HEK293T (cell line): ENCODE measurements at regions not wholly inside any gene's neighbourhood (a gene's known extent, or its start where the extent isn't known, plus 50 kb on each side); places are given as distances from the start of the nearest gene placed in this dataset.

Source experiments
- CTCF ChIA-PET: fragments of 350-600 bp; formaldehyde crosslinking; extraction: SDS; loops from one replicate; lab custom pipeline; 2021; ENCODE audit warnings: antibody characterized with exemption, inconsistent platforms; lab: Yijun Ruan, JAX
- POLR2A ChIA-PET: fragments of 350-600 bp; formaldehyde crosslinking; extraction: SDS; loops from one replicate; lab custom pipeline; 2020; ENCODE audit warnings: antibody characterized with exemption, inconsistent platforms; lab: Yijun Ruan, JAX
- DNase-seq: peaks from one replicate; pipeline ENCODE4 v3.0.0; 2012; ENCODE audit warnings: mixed read lengths; ENCODE audit errors: extremely low spot score
- ARNT ChIP-seq: fragments of 450-650 bp; IDR thresholded peaks from 2 replicates; pipeline ENCODE4 v1.6.1; 2017; ENCODE audit warnings: mild to moderate bottlenecking
- BHLHE40 ChIP-seq: fragments of 450-650 bp; IDR thresholded peaks from 2 replicates; pipeline ENCODE4 v1.6.1; 2016; ENCODE audit warnings: mild to moderate bottlenecking, moderate library complexity, borderline replicate concordance
- CTBP1 ChIP-seq: fragments of 450-650 bp; IDR thresholded peaks from 2 replicates; pipeline ENCODE4 v1.6.1; 2016; ENCODE audit warnings: borderline replicate concordance
- ELF4 ChIP-seq: fragments of 450-650 bp; IDR thresholded peaks from 2 replicates; pipeline ENCODE4 v1.6.1; 2017; ENCODE audit warnings: antibody characterized with exemption
- FOXA1 ChIP-seq: fragments of 450-650 bp; IDR thresholded peaks from 2 replicates; pipeline ENCODE4 v1.6.1; 2016; ENCODE audit warnings: mild to moderate bottlenecking
- FOXK2 ChIP-seq: fragments of 450-650 bp; IDR thresholded peaks from 2 replicates; pipeline ENCODE4 v1.6.1; 2016; ENCODE audit warnings: mild to moderate bottlenecking
- FOXM1 ChIP-seq: fragments of 450-650 bp; IDR thresholded peaks from 2 replicates; pipeline ENCODE4 v1.6.1; 2017; ENCODE audit warnings: mild to moderate bottlenecking, borderline replicate concordance
- HDGF ChIP-seq: fragments of 450-650 bp; IDR thresholded peaks from 2 replicates; pipeline ENCODE4 v1.6.1; 2017; ENCODE audit warnings: antibody characterized with exemption, borderline replicate concordance
- L3MBTL2 ChIP-seq: fragments of 450-650 bp; conservative IDR thresholded peaks from 2 replicates; pipeline ENCODE4 v1.6.1; 2016; ENCODE audit warnings: mild to moderate bottlenecking
- LEF1 ChIP-seq: fragments of 450-650 bp; IDR thresholded peaks from 2 replicates; pipeline ENCODE4 v1.6.1; 2017; ENCODE audit warnings: mild to moderate bottlenecking, borderline replicate concordance
- NFRKB ChIP-seq: fragments of 450-650 bp; IDR thresholded peaks from 2 replicates; pipeline ENCODE4 v1.6.1; 2016; ENCODE audit warnings: mild to moderate bottlenecking, moderate library complexity
- SP1 ChIP-seq: fragments of 450-650 bp; IDR thresholded peaks from 2 replicates; pipeline ENCODE4 v1.6.1; 2017
- SUZ12 ChIP-seq: fragments of 450-650 bp; IDR thresholded peaks from 2 replicates; pipeline ENCODE4 v1.6.1; 2016; ENCODE audit warnings: mild to moderate bottlenecking
- TARDBP ChIP-seq: fragments of 450-650 bp; IDR thresholded peaks from 2 replicates; pipeline ENCODE4 v1.6.1; 2016
- ZNF384 ChIP-seq: fragments of 450-650 bp; IDR thresholded peaks from 2 replicates; pipeline ENCODE4 v1.6.1; 2016
- TF ChIP-seq, protein P1 (sequence below): fragments of 450-650 bp; IDR thresholded peaks from 2 replicates; pipeline ENCODE4 v1.6.1; 2016

DNA sequence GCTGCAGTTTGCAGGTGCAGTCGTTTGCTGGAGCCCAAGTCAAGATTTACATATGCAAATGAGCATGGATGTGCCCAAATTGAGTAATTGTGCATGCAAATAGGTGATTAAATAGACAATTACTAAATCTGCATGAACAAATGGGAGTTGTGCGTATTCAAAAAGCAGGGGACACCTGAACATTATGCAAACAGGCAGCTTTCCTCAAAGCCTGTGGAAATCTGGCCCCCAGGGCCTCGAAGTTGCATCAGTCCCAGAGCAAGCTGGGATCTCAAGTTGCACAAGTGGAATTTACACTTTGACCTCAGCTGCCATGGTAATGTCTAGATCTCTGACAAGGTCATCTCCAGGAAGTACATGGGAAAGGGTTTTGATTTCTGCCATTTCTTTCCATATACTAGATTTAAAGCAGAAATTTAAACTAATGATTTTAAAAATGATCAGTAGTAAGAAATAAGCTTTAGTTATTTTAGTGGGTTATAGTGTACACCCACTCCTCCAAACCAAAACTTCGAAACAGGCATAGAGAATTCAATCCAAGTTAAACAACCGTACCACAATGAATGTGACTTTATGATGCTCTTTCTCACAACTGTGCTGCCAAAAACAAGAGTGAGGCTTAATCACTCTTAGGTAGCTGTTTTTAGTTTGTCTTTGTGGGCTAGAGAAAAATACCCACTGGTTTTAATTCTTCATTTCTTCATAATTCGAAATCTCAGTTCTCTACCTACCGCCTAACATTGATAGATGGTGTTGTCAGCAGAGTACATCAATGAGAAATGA is 110.7 kb downstream of the RND3 start:
- POLR2A ChIA-PET: no interaction called here
- no peak for DNase-seq
- CTCF ChIA-PET: no interaction called here
- TF ChIP-seq CTBP1: no peak
- no peak for TF ChIP-seq TARDBP
- TF ChIP-seq, protein P1, sequence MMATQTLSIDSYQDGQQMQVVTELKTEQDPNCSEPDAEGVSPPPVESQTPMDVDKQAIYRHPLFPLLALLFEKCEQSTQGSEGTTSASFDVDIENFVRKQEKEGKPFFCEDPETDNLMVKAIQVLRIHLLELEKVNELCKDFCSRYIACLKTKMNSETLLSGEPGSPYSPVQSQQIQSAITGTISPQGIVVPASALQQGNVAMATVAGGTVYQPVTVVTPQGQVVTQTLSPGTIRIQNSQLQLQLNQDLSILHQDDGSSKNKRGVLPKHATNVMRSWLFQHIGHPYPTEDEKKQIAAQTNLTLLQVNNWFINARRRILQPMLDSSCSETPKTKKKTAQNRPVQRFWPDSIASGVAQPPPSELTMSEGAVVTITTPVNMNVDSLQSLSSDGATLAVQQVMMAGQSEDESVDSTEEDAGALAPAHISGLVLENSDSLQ: no peak
- no peak for TF ChIP-seq SP1
- no peak for TF ChIP-seq ARNT
- TF ChIP-seq ELF4: no peak

DNA sequence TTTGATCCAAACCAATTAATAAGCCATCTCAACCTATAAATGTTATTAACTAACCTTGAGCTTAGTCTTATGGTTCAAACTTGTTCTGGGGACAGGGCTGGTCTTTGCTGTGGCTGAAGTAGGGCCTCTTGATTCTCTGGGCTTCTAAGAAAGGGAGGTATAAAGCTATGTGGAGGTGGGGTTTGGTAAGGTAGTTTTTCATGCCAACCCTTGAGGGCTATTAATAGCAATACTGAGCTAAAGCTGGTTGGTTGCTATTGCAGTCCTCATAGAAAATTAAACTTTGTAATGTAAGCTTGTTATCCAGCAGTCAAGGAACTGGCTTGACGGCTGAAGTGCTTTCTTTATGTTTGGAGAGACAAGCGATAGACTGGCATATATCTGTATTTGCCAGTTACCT is 112.1 kb downstream of the RND3 start:
- DNase-seq: no peak
- ChIA-PET POLR2A (no interaction called here), CTCF (no interaction called here)
- TF ChIP-seq ZNF384 (no peak), ELF4 (no peak), TARDBP (no peak), HDGF (no peak), FOXM1 (no peak), ARNT (no peak), FOXK2 (no peak), NFRKB (no peak), BHLHE40 (no peak), SP1 (no peak), CTBP1 (no peak), FOXA1 (no peak)
- TF ChIP-seq, protein P1: no peak

DNA sequence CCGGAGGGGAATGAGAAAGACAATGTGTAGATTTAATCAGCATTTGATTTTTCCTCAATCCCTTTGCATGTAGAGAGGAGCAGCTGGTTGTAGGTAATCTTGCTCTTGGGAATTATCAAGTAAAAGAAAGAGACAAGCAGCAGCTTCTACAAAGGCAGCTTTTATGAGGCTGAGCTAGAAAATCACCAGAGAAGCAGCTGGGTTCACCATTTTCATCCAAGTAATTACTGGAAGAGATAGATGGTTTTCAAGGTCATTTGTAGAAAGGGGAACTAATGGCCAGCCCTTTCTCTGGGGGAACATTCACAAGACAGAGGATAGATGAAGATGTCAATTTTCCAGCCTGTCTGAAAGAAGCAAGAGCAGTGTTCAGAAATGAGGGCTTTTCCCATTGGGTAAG is 113.0 kb downstream of the RND3 start:
- ChIA-PET CTCF (no interaction called here), POLR2A (no interaction called here)
- no peak for TF ChIP-seq ELF4
- TF ChIP-seq FOXA1: no peak
- TF ChIP-seq ARNT: no peak
- TF ChIP-seq SP1: no peak
- TF ChIP-seq L3MBTL2: no peak
- TF ChIP-seq CTBP1: no peak
- no peak for TF ChIP-seq ZNF384
- TF ChIP-seq LEF1: no peak
- DNase-seq: no peak

DNA sequence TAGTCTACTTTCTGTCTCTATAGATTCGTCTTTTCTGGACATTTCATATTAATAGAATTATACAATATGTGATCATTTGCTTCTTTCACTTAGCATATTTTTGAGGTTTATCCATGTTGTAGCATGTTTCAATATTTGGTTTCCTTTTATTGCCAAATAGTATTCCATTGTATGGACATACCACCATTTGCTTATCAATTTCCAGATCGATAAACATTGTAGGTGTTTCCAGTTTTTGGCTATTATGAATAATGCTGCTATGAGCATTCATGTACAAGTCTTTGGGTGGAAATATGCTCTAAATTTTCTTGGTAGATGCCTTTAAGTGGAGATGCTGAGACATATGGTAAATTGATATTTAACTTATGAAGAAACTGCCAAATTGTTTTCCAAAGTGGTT is 114.1 kb downstream of the RND3 start:
- POLR2A ChIA-PET: no interaction called here
- no peak for TF ChIP-seq HDGF
- TF ChIP-seq ARNT: no peak
- TF ChIP-seq BHLHE40: no peak
- TF ChIP-seq SUZ12: no peak
- no peak for TF ChIP-seq L3MBTL2
- TF ChIP-seq, protein P1: no peak
- TF ChIP-seq FOXK2: no peak
- no peak for TF ChIP-seq SP1
- no peak for TF ChIP-seq FOXM1
- no peak for TF ChIP-seq FOXA1
- DNase-seq: no peak
- CTCF ChIA-PET: no interaction called here

DNA sequence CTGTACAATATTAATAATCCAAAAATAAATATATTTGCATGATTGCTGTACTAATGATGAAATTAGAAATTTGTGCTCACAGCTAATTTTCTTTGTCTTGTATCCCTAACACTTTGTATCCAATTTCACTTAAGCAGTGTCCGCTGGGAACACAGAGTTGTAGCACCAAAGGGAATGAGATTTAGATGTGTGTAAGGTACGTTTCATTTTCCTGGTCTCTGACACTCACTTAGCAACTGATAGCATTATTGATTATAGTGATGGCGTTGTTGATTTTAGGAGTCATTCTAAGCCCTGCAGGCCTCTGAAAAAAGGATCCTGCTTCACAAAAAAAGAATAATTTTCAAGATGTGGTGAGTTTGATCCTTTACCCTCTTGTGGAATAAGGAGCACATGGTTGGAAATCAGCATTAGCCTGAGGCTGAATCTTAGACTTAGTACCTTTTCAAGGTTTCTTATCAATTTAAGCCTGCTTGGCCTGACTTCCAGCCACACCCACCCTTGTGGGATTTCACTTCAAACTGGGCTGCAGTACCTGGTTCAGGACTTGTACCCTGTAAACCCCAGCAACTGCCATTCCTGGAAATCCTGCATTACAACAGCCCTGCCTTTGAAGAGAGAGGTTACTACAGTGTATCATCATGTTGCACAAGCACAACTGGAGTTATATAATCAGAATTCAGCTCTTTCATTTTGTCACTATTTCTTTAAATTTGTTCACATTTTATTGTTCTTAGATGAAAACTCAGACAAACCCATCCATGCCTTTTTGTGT is 116.2 kb downstream of the RND3 start:
- ChIA-PET POLR2A (no interaction called here), CTCF (interaction anchor here (0.5 kb wide), 1 partner anchor 1492 kb away, joined by 3 read pairs; no protein-coding TSS in a partner anchor)
- TF ChIP-seq BHLHE40: no peak
- TF ChIP-seq CTBP1: no peak
- TF ChIP-seq LEF1: no peak
- TF ChIP-seq SUZ12: no peak
- TF ChIP-seq NFRKB: no peak
- no peak for TF ChIP-seq ELF4
- no peak for TF ChIP-seq TARDBP
- no peak for TF ChIP-seq ARNT
- no peak for TF ChIP-seq FOXM1
- TF ChIP-seq ZNF384: no peak
- TF ChIP-seq FOXK2: no peak
- no peak for TF ChIP-seq SP1
- TF ChIP-seq, protein P1: no peak
- TF ChIP-seq L3MBTL2: no peak
- no peak for TF ChIP-seq FOXA1
- TF ChIP-seq HDGF: no peak
- DNase-seq: no peak
